ENCODE measurements at regions not wholly inside any gene's neighbourhood (a gene's known extent, or its start where the extent isn't known, plus 50 kb on each side); places are given as distances from the start of the nearest gene placed in this dataset.
"Not testable (repeated sequence)": the region's sequence is repeated elsewhere in the genome, so short reads cannot be mapped to it uniquely, and the experiment has no call there.

- Histone ChIP-seq H3K27me3 (ENCODE audit: control insufficient read depth, insufficient read depth, low read length) (no peaks in the 10 kb centered on the region), H3K9ac (ENCODE audit: low read length in 3 of 3) (no peak overlapping the region), H3K27ac (ENCODE audit: low read depth in 2 of 2, low read length in 2 of 2) (no peak overlapping the region), H3K9me3 (ENCODE audit: control insufficient read depth in 2 of 3, insufficient read depth in 1 of 3, low read length in 3 of 3) (no peaks in the 10 kb centered on the region), H3K36me3 (ENCODE audit: control insufficient read depth in 2 of 3, insufficient read depth in 3 of 3, low read length in 3 of 3) (no peaks in the 10 kb centered on the region), H3K4me1 (ENCODE audit: control insufficient read depth in 2 of 3, insufficient read depth in 2 of 3, low read depth in 1 of 3, low read length in 3 of 3) (no peaks in the 10 kb centered on the region), H3K4me3 (ENCODE audit: low read length in 3 of 3) (no peak overlapping the region)
- DNase-seq = no peak
- FAIRE-seq = no peak
- TF ChIP-seq CTCF (IDR thresholded peaks at IDR 0.05; ENCODE audit: borderline replicate concordance, extremely low read depth, insufficient read depth) = no peak
- intact Hi-C loops (cut with DNase I) = no loop called here
Measured at GRCh38 chr3:88291486-88291885, 141.7 kb downstream of the C3orf38 start.

GRCh38 chr3:88298189-88298588 is 148.4 kb downstream of the C3orf38 start:
- Histone ChIP-seq H3K9ac (ENCODE audit: low read length in 3 of 3) (no peak overlapping the region), H3K27ac (ENCODE audit: low read depth in 2 of 2, low read length in 2 of 2) (no peak overlapping the region), H3K4me3 (ENCODE audit: low read length in 3 of 3) (no peak overlapping the region), H3K36me3 (ENCODE audit: control insufficient read depth in 2 of 3, insufficient read depth in 3 of 3, low read length in 3 of 3) (no peaks in the 10 kb centered on the region), H3K27me3 (ENCODE audit: control insufficient read depth, insufficient read depth, low read length) (no peaks in the 10 kb centered on the region), H3K9me3 (ENCODE audit: control insufficient read depth in 2 of 3, insufficient read depth in 1 of 3, low read length in 3 of 3) (no peaks in the 10 kb centered on the region), H3K4me1 (ENCODE audit: control insufficient read depth in 2 of 3, insufficient read depth in 2 of 3, low read depth in 1 of 3, low read length in 3 of 3) (no peaks in the 10 kb centered on the region)
- intact Hi-C loops (cut with DNase I) = no loop called here
- peak in 2 of 5 donors; percentile 18 to 52 for DNase-seq
- FAIRE-seq = no peak
- no peak for TF ChIP-seq CTCF (IDR thresholded peaks at IDR 0.05; ENCODE audit: borderline replicate concordance, extremely low read depth, insufficient read depth)

- no peaks in the 10 kb centered on the region for H3K9me3 ChIP-seq (ENCODE audit: control insufficient read depth in 2 of 3, insufficient read depth in 1 of 3, low read length in 3 of 3)
- FAIRE-seq (no peak), DNase-seq (no peak)
- no peaks in the 10 kb centered on the region for H3K27me3 ChIP-seq (ENCODE audit: control insufficient read depth, insufficient read depth, low read length)
- no peak overlapping the region for H3K9ac ChIP-seq (ENCODE audit: low read length in 3 of 3)
- no peaks in the 10 kb centered on the region for H3K4me1 ChIP-seq (ENCODE audit: control insufficient read depth in 2 of 3, insufficient read depth in 2 of 3, low read depth in 1 of 3, low read length in 3 of 3)
- no peaks in the 10 kb centered on the region for H3K36me3 ChIP-seq (ENCODE audit: control insufficient read depth in 2 of 3, insufficient read depth in 3 of 3, low read length in 3 of 3)
- TF ChIP-seq CTCF (IDR thresholded peaks at IDR 0.05; ENCODE audit: borderline replicate concordance, extremely low read depth, insufficient read depth) = no peak
- intact Hi-C loops (cut with DNase I) = no loop called here
- no peak overlapping the region for H3K4me3 ChIP-seq (ENCODE audit: low read length in 3 of 3)
- no peak overlapping the region for H3K27ac ChIP-seq (ENCODE audit: low read depth in 2 of 2, low read length in 2 of 2)
Measured at GRCh38 chr3:88301273-88301995, 151.7 kb downstream of the C3orf38 start.

GRCh38 chr3:88301996-88302393 is 152.2 kb downstream of the C3orf38 start:
- TF ChIP-seq CTCF (IDR thresholded peaks at IDR 0.05; ENCODE audit: borderline replicate concordance, extremely low read depth, insufficient read depth) = no peak
- Histone ChIP-seq H3K9ac (ENCODE audit: low read length in 3 of 3) (no peak overlapping the region), H3K9me3 (ENCODE audit: control insufficient read depth in 2 of 3, insufficient read depth in 1 of 3, low read length in 3 of 3) (no peaks in the 10 kb centered on the region), H3K4me1 (ENCODE audit: control insufficient read depth in 2 of 3, insufficient read depth in 2 of 3, low read depth in 1 of 3, low read length in 3 of 3) (no peaks in the 10 kb centered on the region), H3K27me3 (ENCODE audit: control insufficient read depth, insufficient read depth, low read length) (no peaks in the 10 kb centered on the region), H3K36me3 (ENCODE audit: control insufficient read depth in 2 of 3, insufficient read depth in 3 of 3, low read length in 3 of 3) (no peaks in the 10 kb centered on the region), H3K27ac (ENCODE audit: low read depth in 2 of 2, low read length in 2 of 2) (no peak overlapping the region), H3K4me3 (ENCODE audit: low read length in 3 of 3) (no peak overlapping the region)
- DNase-seq (no peak), FAIRE-seq (no peak)
- intact Hi-C loops (cut with DNase I) = no loop called here

- DNase-seq = peak in 1 of 5 donors; percentile 61
- H3K27me3 ChIP-seq (ENCODE audit: control insufficient read depth, insufficient read depth, low read length); FAIRE-seq; H3K4me1 ChIP-seq (ENCODE audit: control insufficient read depth in 2 of 3, insufficient read depth in 2 of 3, low read depth in 1 of 3, low read length in 3 of 3); H3K36me3 ChIP-seq (ENCODE audit: control insufficient read depth in 2 of 3, insufficient read depth in 3 of 3, low read length in 3 of 3); H3K4me3 ChIP-seq (ENCODE audit: low read length in 3 of 3); H3K9ac ChIP-seq (ENCODE audit: low read length in 3 of 3); H3K27ac ChIP-seq (ENCODE audit: low read depth in 2 of 2, low read length in 2 of 2); H3K9me3 ChIP-seq (ENCODE audit: control insufficient read depth in 2 of 3, insufficient read depth in 1 of 3, low read length in 3 of 3); intact Hi-C loops (cut with DNase I): not testable (repeated sequence)
Measured at GRCh38 chr3:88303331-88303904, 153.7 kb downstream of the C3orf38 start.
